ENCODE measurements at regions not wholly inside any gene's neighbourhood (a gene's known extent, or its start where the extent isn't known, plus 50 kb on each side); places are given as distances from the start of the nearest gene placed in this dataset.

DNA sequence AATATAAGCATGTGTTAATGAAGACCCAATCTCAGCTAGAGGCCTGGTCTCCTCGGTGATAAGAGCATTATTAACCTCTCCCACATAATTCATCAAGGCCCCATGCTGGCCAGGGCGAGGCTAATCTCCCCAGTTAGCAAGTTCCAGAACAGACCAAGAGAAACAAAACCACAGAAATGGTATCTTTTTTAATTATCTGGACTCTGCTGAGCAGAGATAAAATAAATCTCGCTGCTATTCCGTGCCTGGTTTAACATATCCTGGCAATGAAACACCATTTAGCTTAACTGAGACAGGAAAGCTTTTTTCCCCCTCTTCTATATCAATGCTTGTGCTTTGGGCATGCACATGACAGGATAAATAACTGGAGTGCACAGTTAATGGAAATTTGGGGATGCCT is 72.5 kb upstream of the ARHGEF3 start:
- TF ChIP-seq, protein P1, sequence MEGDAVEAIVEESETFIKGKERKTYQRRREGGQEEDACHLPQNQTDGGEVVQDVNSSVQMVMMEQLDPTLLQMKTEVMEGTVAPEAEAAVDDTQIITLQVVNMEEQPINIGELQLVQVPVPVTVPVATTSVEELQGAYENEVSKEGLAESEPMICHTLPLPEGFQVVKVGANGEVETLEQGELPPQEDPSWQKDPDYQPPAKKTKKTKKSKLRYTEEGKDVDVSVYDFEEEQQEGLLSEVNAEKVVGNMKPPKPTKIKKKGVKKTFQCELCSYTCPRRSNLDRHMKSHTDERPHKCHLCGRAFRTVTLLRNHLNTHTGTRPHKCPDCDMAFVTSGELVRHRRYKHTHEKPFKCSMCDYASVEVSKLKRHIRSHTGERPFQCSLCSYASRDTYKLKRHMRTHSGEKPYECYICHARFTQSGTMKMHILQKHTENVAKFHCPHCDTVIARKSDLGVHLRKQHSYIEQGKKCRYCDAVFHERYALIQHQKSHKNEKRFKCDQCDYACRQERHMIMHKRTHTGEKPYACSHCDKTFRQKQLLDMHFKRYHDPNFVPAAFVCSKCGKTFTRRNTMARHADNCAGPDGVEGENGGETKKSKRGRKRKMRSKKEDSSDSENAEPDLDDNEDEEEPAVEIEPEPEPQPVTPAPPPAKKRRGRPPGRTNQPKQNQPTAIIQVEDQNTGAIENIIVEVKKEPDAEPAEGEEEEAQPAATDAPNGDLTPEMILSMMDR (IDR thresholded peaks at IDR 0.05): no peak
- TF ChIP-seq POLR2A (IDR thresholded peaks at IDR 0.05): no peak
